ENCODE measurements at regions not wholly inside any gene's neighbourhood (a gene's known extent, or its start where the extent isn't known, plus 50 kb on each side); places are given as distances from the start of the nearest gene placed in this dataset.
"Not testable (repeated sequence)": the region's sequence is repeated elsewhere in the genome, so short reads cannot be mapped to it uniquely, and the experiment has no call there.

DNA sequence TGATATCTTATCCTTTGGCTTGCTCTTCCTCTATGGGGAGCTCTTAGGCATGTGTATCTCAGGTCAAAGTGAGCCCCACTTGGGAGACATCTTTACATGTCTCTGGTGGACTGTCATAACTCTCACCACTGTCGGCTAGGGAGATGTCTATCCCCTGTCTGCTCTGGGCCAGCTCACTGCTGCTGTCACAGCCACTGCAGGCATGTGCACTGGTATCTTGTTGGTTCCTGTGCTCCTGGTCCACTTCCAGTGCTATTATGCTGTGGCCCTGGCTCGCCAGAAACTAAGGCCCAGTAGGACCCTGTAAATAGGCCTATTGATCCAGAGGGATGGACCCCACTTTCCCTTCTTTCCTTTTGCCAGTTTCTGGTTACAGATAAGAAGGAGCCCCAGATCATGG is 56.6 kb upstream of the LAS1L start:
- POLR2A ChIA-PET, result no interaction called here
- CTCF ChIA-PET, result interaction anchor here (0.9 to 2.0 kb wide), 3 partner anchors 10 to 395 kb away, joined by 3 to 7 read pairs (median 3); no protein-coding TSS in a partner anchor
- no peak for DNase-seq
- Mint-ChIP-seq H3K36me3 (ENCODE audit: low read depth) (no peaks in the 10 kb centered on the region), H3K9me3 (no peaks in the 10 kb centered on the region), H3K4me3 (no peak overlapping the region), H3K27ac (no peak overlapping the region), H3K4me1 (peaks cover 23% of the 10 kb centered on the region), H3K27me3 (no peaks in the 10 kb centered on the region)

DNA sequence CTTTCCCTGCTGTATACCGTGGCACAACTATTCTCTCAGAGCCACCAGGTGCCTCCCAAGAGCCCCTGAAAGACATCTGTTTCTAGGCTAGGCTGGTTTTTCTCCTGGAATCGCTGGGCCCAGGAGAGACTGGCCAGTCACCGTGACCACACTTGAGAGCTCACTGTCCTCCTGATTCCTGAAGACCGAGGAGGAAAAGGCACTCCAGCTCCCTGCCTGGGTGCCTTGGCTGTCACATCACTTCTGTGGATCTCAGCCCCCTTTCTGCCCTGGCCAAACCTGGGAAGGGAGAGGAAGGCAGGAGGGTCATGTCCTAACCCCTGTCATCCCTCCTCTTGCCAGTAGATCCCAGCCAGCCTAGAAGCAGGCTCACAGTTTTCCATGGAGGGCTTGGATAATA is 54.7 kb upstream of the LAS1L start:
- H3K27me3 Mint-ChIP-seq, result no peaks in the 10 kb centered on the region

DNA sequence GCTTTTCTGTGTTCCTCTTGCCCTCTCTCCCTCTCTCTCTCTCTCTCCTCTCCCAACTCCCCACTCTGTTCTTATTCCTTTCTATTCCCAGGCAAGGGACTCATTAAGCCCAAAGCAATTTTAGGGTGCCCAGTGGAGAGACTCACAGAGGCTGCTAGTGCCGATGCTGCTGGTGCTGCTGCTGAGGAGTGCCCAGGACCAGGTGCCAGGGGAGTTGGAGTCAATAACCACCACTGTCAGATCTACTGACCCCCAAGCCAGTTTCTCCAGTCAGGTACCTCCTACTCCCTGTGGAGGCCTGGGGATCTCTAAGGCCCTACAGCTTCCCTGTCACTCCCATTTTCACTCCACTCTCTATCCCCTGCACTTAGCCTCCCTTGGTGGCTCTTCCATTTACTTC is 54.2 kb upstream of the LAS1L start:
- POLR2A ChIA-PET, result no interaction called here
- Mint-ChIP-seq H3K4me3 (no peak overlapping the region), H3K4me1 (peaks cover 2% of the 10 kb centered on the region), H3K27ac (no peak overlapping the region), H3K9me3 (no peaks in the 10 kb centered on the region), H3K27me3 (no peaks in the 10 kb centered on the region), H3K36me3 (ENCODE audit: low read depth) (no peaks in the 10 kb centered on the region)
- DNase-seq, result no peak
- CTCF ChIA-PET, result no interaction called here

More for the DNA sequence above, 54.7 kb upstream of the LAS1L start:
- ChIA-PET CTCF (no interaction called here), POLR2A (no interaction called here)
- peaks cover 7% of the 10 kb centered on the region for H3K4me1 Mint-ChIP-seq
- H3K36me3 Mint-ChIP-seq (ENCODE audit: low read depth), result no peaks in the 10 kb centered on the region
- H3K27ac Mint-ChIP-seq, result no peak overlapping the region
- H3K4me3 Mint-ChIP-seq, result no peak overlapping the region
- DNase-seq, result no peak
- no peaks in the 10 kb centered on the region for H3K9me3 Mint-ChIP-seq

DNA sequence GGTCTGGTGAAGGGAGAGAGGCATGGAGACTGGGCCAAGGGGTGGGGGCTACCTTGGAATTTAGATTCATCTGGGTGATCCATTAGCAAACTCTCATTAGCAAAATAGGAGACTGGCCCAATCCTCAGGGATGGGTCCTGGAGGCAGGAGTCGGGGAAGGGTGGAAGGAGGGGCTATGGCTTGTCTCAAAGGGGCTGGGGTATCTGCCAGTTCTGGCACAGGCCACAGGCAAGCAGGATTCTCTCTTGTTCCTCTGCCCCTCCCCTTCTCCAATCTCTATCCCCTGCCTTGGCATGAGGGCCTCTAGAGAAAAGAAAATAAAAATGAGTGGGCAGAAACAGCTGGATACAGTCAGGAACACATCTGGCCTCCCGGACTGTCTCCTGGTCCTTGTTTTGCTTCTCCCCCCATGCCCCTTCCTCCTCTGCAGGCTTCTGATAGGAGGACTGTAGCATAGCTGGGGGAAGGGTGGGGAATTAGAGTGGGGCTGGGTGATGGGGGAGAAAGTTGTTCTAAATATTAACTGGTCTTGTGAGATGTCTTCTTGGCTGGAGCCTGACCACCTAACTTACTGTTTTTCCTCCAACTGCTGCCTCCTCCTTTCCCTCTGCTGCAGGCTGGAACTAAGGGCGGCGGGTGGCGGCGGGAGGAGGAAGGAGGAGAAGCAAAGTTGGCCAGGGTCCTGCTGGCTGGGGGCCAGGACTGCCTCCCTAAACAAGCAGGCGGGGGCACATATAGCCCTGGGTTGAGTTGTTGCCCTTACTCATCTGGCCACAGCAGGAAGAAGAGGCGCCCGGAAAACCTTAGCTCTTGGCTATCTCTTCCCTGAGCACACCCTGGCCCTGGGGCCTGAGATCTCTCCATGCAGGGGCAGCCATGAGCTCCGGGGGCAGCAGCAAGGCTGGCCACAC is 53.3 kb upstream of the LAS1L start:
- no peak for DNase-seq
- Mint-ChIP-seq H3K36me3 (ENCODE audit: low read depth) (no peaks in the 10 kb centered on the region), H3K4me3 (no peak overlapping the region), H3K4me1 (peaks cover under 1% of the 10 kb centered on the region), H3K9me3 (no peaks in the 10 kb centered on the region), H3K27ac (peak overlapping the region; percentile 5), H3K27me3 (no peaks in the 10 kb centered on the region)
- POLR2A ChIA-PET, result no interaction called here
- CTCF ChIA-PET, result interaction anchor here (1.0 to 1.7 kb wide), 2 partner anchors 8 to 10 kb away, joined by 5 to 6 read pairs; no protein-coding TSS in a partner anchor

DNA sequence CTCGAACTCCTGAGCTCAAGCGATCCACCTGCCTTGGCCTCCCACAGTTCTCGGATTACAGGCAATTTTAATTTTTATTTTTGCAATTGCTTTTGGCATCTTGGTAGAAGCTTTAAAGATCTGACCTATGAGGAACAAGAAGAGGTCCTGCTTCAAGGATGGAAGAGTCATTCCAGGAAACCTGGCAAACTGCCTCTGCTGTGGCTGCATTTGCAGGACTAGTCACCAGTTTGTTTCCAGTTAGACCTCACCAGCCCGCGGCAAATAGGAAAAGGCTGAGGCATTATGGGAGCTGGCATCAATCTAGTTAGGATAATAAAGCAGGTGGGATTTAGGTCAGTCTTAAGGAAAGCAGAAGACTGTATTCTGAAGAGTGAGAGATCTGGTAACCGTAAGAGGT is 51.9 kb upstream of the LAS1L start:
- DNase-seq, result no peak
- Mint-ChIP-seq H3K9me3 (no peaks in the 10 kb centered on the region), H3K27me3 (no peaks in the 10 kb centered on the region), H3K4me3 (no peak overlapping the region), H3K36me3 (ENCODE audit: low read depth) (no peaks in the 10 kb centered on the region), H3K27ac (no peak overlapping the region), H3K4me1 (peaks cover 12% of the 10 kb centered on the region)
- ChIA-PET CTCF (interaction anchor here (0.7 to 1.7 kb wide), 3 partner anchors 9 to 172 kb away, joined by 3 to 6 read pairs (median 5); no protein-coding TSS in a partner anchor), POLR2A (no interaction called here)

DNA sequence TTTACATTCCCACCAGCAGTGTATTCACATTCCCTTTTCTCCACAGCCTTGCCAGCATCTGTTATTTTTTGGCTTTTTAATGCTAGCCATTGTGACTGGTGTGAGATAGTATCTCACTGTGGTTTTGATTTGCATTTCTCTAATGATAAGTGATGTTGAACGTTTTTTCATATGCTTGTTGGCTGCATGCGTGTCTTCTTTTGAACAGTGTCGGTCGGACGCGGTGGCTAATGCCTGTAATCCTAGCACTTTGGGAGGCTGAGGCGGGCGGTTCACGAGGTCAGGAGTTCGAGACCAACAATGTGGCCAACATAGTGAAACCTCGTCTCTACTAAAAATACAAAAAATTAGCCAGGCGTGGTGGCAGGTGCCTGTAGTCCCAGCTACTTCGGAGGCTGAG is 50.6 kb upstream of the LAS1L start:
- CTCF ChIA-PET; H3K36me3 Mint-ChIP-seq (ENCODE audit: low read depth); DNase-seq; POLR2A ChIA-PET; H3K9me3 Mint-ChIP-seq; H3K27me3 Mint-ChIP-seq; H3K27ac Mint-ChIP-seq; H3K4me3 Mint-ChIP-seq: not testable (repeated sequence)
- H3K4me1 Mint-ChIP-seq, result peaks cover 12% of the 10 kb centered on the region
